CD4-positive, alpha-beta T cell treated with Interleukin-4 for 1 hour (primary cell): ENCODE measurements at regions not wholly inside any gene's neighbourhood (a gene's known extent, or its start where the extent isn't known, plus 50 kb on each side); places are given as distances from the start of the nearest gene placed in this dataset.
A peak's percentile ranks its signal among the peaks of the same experiment; 100 is the strongest.

ENCODE experiments used
- DNase-seq, 2 donors: peaks; one replicate each; pipeline ENCODE4 v3.0.0-alpha.2; 2020 to 2022

- DNase-seq, result no peak
Measured at GRCh38 chr21:14869984-14870852, 194.6 kb downstream of the NRIP1 start.

- no peak for DNase-seq
Measured at GRCh38 chr21:14866859-14867765, 197.7 kb downstream of the NRIP1 start.

GRCh38 chr21:14864211-14865021 lies 200.4 kb downstream of the NRIP1 start:
- peak in 1 of 2 donors; percentile 49 for DNase-seq

- DNase-seq, result no peak
Measured at GRCh38 chr21:14863745-14864210, 201.0 kb downstream of the NRIP1 start.

- DNase-seq, result no peak
Measured at GRCh38 chr21:14862794-14863720, 201.7 kb downstream of the NRIP1 start.

GRCh38 chr21:14858311-14858710 lies 206.5 kb downstream of the NRIP1 start:
- DNase-seq, result no peak

- no peak for DNase-seq
Measured at GRCh38 chr21:14857529-14857928, 207.3 kb downstream of the NRIP1 start.

- DNase-seq, result no peak
Measured at GRCh38 chr21:14850394-14850793, 214.4 kb downstream of the NRIP1 start.

GRCh38 chr21:14846621-14847020 lies 218.2 kb downstream of the NRIP1 start:
- no peak for DNase-seq

GRCh38 chr21:14844001-14844400 lies 220.8 kb downstream of the NRIP1 start:
- no peak for DNase-seq

GRCh38 chr21:14842601-14843000 lies 222.2 kb downstream of the NRIP1 start:
- no peak for DNase-seq

GRCh38 chr21:14841511-14842472 lies 223.0 kb downstream of the NRIP1 start:
- DNase-seq, result no peak

- DNase-seq, result no peak
Measured at GRCh38 chr21:14838400-14838799, 226.4 kb downstream of the NRIP1 start.

- no peak for DNase-seq
Measured at GRCh38 chr21:14836950-14837349, 227.8 kb downstream of the NRIP1 start.

- no peak for DNase-seq
Measured at GRCh38 chr21:14833666-14834351, 231.0 kb downstream of the NRIP1 start.

GRCh38 chr21:14833241-14833640 lies 231.6 kb downstream of the NRIP1 start:
- no peak for DNase-seq

- no peak for DNase-seq
Measured at GRCh38 chr21:14830307-14830706, 234.5 kb downstream of the NRIP1 start.

- no peak for DNase-seq
Measured at GRCh38 chr21:14829685-14830084, 235.1 kb downstream of the NRIP1 start.

GRCh38 chr21:14827468-14827867 lies 237.3 kb downstream of the NRIP1 start:
- no peak for DNase-seq

GRCh38 chr21:14826630-14827029 lies 238.2 kb downstream of the NRIP1 start:
- no peak for DNase-seq
